ENCODE measurements at regions not wholly inside any gene's neighbourhood (a gene's known extent, or its start where the extent isn't known, plus 50 kb on each side); places are given as distances from the start of the nearest gene placed in this dataset.

GRCh38 chr21:20163167-20163566 lies 835.0 kb upstream of the NCAM2 start:
- Mint-ChIP-seq H3K4me1 (ENCODE audit: insufficient read depth, unreplicated experiment) (no peaks in the 10 kb centered on the region), H3K27ac (ENCODE audit: low read depth, unreplicated experiment) (no peak overlapping the region), H3K36me3 (ENCODE audit: insufficient read depth, unreplicated experiment) (peaks cover 4% of the 10 kb centered on the region), H3K4me3 (ENCODE audit: unreplicated experiment) (no peak overlapping the region), H3K27me3 (ENCODE audit: insufficient read depth, unreplicated experiment) (no peaks in the 10 kb centered on the region), H3K9me3 (ENCODE audit: unreplicated experiment) (peaks cover 8% of the 10 kb centered on the region)
- ChIA-PET POLR2A (no interaction called here), CTCF (no interaction called here)
- BruUV-seq (replicated peaks), result no TSS peak
- peak; percentile 0 for DNase-seq (ENCODE audit: unreplicated experiment)
- intact Hi-C loops (cut with micrococcal nuclease), result no loop called here
- no peak for TF ChIP-seq CTCF (IDR thresholded peaks at IDR 0.05; ENCODE audit: unreplicated experiment)

- BruUV-seq (replicated peaks), result no TSS peak
- POLR2A ChIA-PET, result no interaction called here
- Mint-ChIP-seq H3K27ac (ENCODE audit: low read depth, unreplicated experiment) (no peak overlapping the region), H3K9me3 (ENCODE audit: unreplicated experiment) (peaks cover 18% of the 10 kb centered on the region), H3K4me1 (ENCODE audit: insufficient read depth, unreplicated experiment) (peaks cover 3% of the 10 kb centered on the region), H3K36me3 (ENCODE audit: insufficient read depth, unreplicated experiment) (peaks cover 6% of the 10 kb centered on the region), H3K27me3 (ENCODE audit: insufficient read depth, unreplicated experiment) (no peaks in the 10 kb centered on the region), H3K4me3 (ENCODE audit: unreplicated experiment) (no peak overlapping the region)
- CTCF ChIA-PET, result no interaction called here
- intact Hi-C loops (cut with micrococcal nuclease), result no loop called here
- no peak for TF ChIP-seq CTCF (IDR thresholded peaks at IDR 0.05; ENCODE audit: unreplicated experiment)
- DNase-seq (ENCODE audit: unreplicated experiment), result no peak
Observed at GRCh38 chr21:20167059-20167458, 831.1 kb upstream of the NCAM2 start.

- no peaks in the 10 kb centered on the region for H3K27me3 Mint-ChIP-seq (ENCODE audit: insufficient read depth, unreplicated experiment)
- POLR2A ChIA-PET, result no interaction called here
- no peak overlapping the region for H3K4me3 Mint-ChIP-seq (ENCODE audit: unreplicated experiment)
- no peak for DNase-seq (ENCODE audit: unreplicated experiment)
- intact Hi-C loops (cut with micrococcal nuclease), result no loop called here
- H3K4me1 Mint-ChIP-seq (ENCODE audit: insufficient read depth, unreplicated experiment), result peaks cover 6% of the 10 kb centered on the region
- CTCF ChIA-PET, result no interaction called here
- no peak for TF ChIP-seq CTCF (IDR thresholded peaks at IDR 0.05; ENCODE audit: unreplicated experiment)
- no TSS peak for BruUV-seq (replicated peaks)
- peaks cover 22% of the 10 kb centered on the region for H3K9me3 Mint-ChIP-seq (ENCODE audit: unreplicated experiment)
- H3K36me3 Mint-ChIP-seq (ENCODE audit: insufficient read depth, unreplicated experiment), result peaks cover 6% of the 10 kb centered on the region
- no peak overlapping the region for H3K27ac Mint-ChIP-seq (ENCODE audit: low read depth, unreplicated experiment)
Observed at GRCh38 chr21:20169812-20170576, 828.2 kb upstream of the NCAM2 start.

GRCh38 chr21:20186186-20186585 lies 812.0 kb upstream of the NCAM2 start:
- H3K36me3 Mint-ChIP-seq (ENCODE audit: insufficient read depth, unreplicated experiment), result peaks cover 13% of the 10 kb centered on the region
- DNase-seq (ENCODE audit: unreplicated experiment), result no peak
- BruUV-seq (replicated peaks), result no TSS peak
- peaks cover 27% of the 10 kb centered on the region for H3K9me3 Mint-ChIP-seq (ENCODE audit: unreplicated experiment)
- no peak overlapping the region for H3K4me3 Mint-ChIP-seq (ENCODE audit: unreplicated experiment)
- no peaks in the 10 kb centered on the region for H3K27me3 Mint-ChIP-seq (ENCODE audit: insufficient read depth, unreplicated experiment)
- CTCF ChIA-PET, result no interaction called here
- no peak for TF ChIP-seq CTCF (IDR thresholded peaks at IDR 0.05; ENCODE audit: unreplicated experiment)
- POLR2A ChIA-PET, result no interaction called here
- intact Hi-C loops (cut with micrococcal nuclease), result no loop called here
- H3K27ac Mint-ChIP-seq (ENCODE audit: low read depth, unreplicated experiment), result no peak overlapping the region
- no peaks in the 10 kb centered on the region for H3K4me1 Mint-ChIP-seq (ENCODE audit: insufficient read depth, unreplicated experiment)
